Left forelimb (tissue), 1 donor: ENCODE measurements at regions not wholly inside any gene's neighbourhood (a gene's known extent, or its start where the extent isn't known, plus 50 kb on each side); places are given as distances from the start of the nearest gene placed in this dataset.

Experiments used
- DNase-seq: peaks from one replicate; pipeline ENCODE4 v3.0.0-alpha.2; 2018; ENCODE audit warnings: low spot score

DNA sequence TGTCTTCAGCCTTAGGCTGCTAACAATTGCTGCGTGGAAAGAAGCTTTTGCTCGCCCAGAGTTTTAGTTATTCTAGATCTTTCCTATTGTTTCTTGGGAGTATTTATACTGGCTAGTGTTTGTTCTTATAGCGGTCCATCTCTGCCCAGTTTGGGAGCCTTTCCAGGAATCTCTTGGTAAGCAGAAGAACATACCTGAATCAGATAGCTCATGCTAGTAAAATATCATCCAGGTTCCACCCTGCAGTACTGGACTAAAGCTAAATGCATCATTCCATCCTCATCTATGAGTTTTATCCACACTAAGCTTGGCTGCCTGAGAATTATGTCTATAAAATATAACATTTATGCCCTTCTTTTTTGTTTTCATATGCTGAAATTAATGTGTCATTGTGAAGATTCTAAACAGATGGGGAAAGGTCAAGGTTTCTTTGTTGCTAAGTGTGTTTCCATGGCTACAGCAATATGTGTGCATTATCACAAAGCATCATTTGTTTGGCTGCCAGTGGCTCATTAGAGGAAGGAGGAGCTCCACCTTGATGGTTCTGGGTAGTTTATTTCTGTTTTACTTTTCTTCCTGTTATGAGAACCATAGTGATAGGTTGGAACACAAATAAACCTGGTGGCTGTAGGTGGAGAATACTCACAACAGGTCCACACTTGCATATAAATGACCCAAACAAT lies 182.8 kb downstream of the PIK3C3 start:
- DNase-seq = no peak

- DNase-seq = no peak
Observed at GRCh38 chr18:42141439-42141838, 186.4 kb downstream of the PIK3C3 start.

DNA sequence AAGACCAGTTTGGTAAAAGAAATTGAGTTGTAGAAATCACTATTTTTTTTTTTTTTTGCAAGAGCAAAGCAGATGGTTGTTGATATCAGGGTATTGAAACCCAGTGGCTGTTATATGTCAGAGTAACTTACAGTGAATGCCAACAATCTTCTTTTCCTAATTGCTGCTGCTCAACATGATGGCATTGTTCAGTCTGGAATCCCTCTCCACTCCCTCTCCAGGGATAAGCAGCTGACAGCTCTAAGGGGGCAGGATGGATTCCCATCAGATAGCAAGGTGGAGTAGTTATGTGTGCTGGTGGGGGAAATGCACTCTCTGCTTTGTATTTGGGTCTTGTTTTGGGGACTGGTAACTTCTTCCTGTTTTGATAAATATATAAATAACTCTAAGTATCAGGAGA lies 200.0 kb downstream of the PIK3C3 start:
- DNase-seq = no peak

GRCh38 chr18:42156281-42156680 lies 201.2 kb downstream of the PIK3C3 start:
- no peak for DNase-seq

GRCh38 chr18:42157420-42157819 lies 202.4 kb downstream of the PIK3C3 start:
- DNase-seq = no peak

DNA sequence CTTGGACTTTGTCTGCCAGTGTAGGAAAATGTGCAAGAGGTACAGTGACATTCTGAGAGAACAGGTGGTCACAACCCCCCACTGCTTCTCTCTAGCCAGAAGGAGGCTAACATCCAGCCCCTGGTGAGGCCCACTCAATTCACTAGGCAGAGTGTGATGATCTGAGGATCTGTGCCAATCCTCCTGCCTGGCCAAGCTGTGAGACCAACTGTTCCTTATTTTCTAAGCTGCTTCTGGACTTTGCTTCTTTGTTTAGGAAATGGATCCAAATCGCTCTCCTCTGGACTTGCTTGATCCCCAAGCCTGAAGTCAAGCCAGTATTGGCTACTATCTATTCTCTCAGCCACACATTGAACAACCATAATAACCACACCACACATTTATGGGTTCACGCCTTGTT lies 202.8 kb downstream of the PIK3C3 start:
- DNase-seq = no peak

DNA sequence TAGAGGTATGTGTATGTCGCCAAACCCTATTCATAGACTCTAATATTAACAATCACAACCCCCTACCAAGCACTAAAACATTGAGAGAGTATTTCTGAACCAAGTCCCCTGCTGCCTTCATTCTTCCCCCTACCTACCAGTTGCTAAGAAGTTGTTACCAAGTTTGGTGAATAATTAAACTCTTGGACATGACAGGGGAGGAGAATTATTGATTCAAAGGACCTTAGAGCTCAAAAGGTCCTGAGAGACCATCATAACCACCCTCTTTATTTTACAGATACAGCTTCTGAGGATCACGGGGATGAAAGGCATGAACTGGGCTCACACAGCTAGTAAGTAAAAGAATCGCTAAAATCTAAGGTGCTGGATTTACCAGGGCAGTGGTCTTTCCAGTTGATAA lies 204.1 kb downstream of the PIK3C3 start:
- DNase-seq = no peak

DNA sequence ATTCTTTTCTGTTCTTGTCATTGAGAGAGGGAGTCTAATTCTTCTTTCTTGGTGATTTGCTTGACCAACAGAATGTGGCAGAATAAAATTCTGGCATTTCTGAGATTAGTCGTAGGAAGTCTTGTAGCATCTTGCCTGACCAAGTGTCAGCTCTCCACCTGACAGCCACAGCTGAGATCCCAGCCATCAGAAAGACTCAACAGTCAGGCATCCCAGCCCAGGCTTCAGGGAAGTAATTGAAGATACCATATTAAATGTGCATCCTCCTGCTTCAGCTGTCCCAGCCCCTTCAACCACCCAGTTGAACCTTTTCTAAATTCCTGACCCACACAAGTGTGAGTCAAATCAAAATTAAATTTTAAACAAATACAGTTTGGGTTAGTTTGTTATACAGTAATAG lies 208.3 kb downstream of the PIK3C3 start:
- DNase-seq = no peak

DNA sequence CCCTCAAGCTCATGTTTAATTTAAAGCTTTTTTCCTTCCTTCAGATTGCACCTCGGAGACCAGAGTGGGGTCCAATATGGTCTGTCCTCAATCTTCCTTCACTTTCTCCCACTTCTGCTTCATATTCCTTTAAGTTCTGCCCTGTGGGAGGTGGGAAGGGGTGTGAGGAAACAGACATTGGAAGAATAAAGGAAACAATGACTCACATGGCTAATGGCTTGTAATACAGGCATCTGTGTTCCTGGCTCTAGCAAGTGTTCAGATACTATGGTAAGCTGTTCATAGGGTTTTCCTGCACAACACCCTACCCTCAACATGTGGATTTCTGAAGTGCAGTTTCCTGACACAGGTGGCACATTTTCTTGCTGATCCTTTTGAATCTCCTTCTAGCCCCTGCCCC lies 209.5 kb downstream of the PIK3C3 start:
- DNase-seq = no peak

GRCh38 chr18:42165922-42166513 lies 211.0 kb downstream of the PIK3C3 start:
- no peak for DNase-seq

GRCh38 chr18:42168487-42168886 lies 213.5 kb downstream of the PIK3C3 start:
- no peak for DNase-seq

DNA sequence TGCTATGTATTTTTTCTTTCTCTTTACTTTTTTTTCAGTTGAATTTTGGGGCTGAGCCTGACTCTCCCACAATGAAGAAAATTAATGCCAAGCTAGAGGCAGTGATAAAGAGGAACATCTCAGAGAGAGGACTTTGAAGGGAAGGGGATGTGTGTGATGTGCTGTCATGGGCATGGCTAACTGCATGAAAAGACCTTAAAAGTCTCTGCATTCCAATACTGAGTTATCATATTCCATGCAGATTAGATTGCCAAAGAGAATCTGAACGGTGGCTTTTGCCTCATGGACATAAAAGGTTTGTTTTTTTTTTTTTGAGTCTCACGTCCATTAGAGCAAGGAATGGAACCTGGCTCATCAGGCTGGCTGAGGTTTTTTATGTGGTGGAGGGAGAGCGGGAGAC lies 213.9 kb downstream of the PIK3C3 start:
- no peak for DNase-seq

GRCh38 chr18:42174909-42175308 lies 219.9 kb downstream of the PIK3C3 start:
- DNase-seq = no peak

- no peak for DNase-seq
Observed at GRCh38 chr18:42176599-42176998, 221.6 kb downstream of the PIK3C3 start.

GRCh38 chr18:42177390-42177789 lies 222.4 kb downstream of the PIK3C3 start:
- DNase-seq = no peak

GRCh38 chr18:42178376-42179080 lies 223.5 kb downstream of the PIK3C3 start:
- DNase-seq = no peak

GRCh38 chr18:42179542-42180121 lies 224.6 kb downstream of the PIK3C3 start:
- no peak for DNase-seq

DNA sequence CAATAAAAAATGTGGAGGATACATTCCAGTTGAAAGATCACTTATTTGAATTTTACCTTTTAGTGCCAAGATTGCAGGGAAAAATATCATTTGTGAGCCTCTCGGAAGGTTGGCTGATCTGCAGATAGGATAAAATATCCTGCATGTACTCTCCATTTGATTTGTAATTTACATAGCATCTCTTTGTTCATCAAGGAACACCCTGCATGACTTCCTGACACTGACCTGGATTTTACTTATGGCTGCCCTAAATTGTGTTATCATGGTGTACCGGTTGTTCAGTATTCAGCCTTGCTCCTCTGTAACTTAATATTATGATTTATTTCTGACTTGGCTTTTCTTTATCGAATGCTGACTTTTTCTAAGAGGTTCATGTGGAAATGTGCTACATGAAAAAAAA lies 226.4 kb downstream of the PIK3C3 start:
- DNase-seq = no peak

- DNase-seq = no peak
Observed at GRCh38 chr18:42182728-42183700, 228.0 kb downstream of the PIK3C3 start.

GRCh38 chr18:42183746-42184145 lies 228.7 kb downstream of the PIK3C3 start:
- DNase-seq = no peak

DNA sequence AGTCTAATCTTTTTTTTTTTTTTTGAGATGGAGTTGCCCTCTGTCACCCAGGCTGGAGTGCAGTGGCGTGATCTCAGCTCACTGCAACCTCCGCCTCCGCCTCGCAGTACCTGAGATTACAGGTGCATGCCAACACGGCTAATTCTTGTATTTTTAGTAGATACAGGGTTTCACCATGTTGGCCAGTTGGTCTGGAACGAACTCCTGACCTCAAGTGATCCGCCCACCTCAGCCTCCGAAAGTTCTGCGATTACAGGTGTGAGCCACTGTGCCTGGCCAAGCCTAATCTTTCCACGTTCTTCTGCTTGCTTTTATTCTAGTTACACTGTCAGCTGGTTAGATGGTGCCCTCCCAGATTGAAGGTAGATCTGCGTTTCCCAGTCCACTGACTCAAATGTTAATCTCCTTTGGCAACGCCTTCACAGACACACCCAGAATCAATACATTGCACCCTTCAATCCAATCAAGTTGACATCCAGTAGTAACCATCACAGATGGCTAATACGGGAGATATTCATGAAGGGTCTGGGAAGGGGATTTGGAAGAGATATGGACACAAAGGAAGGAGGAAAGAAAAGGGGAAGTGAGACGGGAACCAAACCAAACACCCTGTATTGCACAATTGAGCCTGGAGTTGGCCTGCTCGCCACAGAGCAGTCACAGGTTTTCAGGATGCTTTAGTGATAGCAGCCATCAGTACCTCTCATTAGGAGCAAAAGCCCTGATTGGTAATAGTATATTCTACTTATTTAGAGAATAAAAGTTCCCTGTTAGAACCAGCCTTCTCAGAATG lies 229.8 kb downstream of the PIK3C3 start:
- DNase-seq = no peak
